SJCRH30 (cell line): ENCODE measurements at regions not wholly inside any gene's neighbourhood (a gene's known extent, or its start where the extent isn't known, plus 50 kb on each side); places are given as distances from the start of the nearest gene placed in this dataset.
"Not testable (repeated sequence)": the region's sequence is repeated elsewhere in the genome, so short reads cannot be mapped to it uniquely, and the experiment has no call there.

ENCODE experiments used
- DNase-seq, 2 experiments: peaks; one replicate each; pipeline ENCODE4 v3.0.0-alpha.2; 2015 to 2020
- H3K27ac ChIP-seq: fragments of 250-450 bp; sonication (Bioruptor Pico); 2 replicates; pipeline ENCODE4 v1.5.1; 2020; ENCODE audit warnings: mild to moderate bottlenecking, moderate library complexity
- H3K27me3 ChIP-seq: fragments of 250-450 bp; sonication (Bioruptor Pico); 2 replicates; pipeline ENCODE4 v1.5.1; 2020; ENCODE audit warnings: mild to moderate bottlenecking, moderate library complexity
- H3K36me3 ChIP-seq: fragments of 250-450 bp; sonication (Bioruptor Pico); 2 replicates; pipeline ENCODE4 v1.5.1; 2020; ENCODE audit warnings: mild to moderate bottlenecking, moderate library complexity
- H3K4me1 ChIP-seq: fragments of 250-450 bp; sonication (Bioruptor Pico); 2 replicates; pipeline ENCODE4 v1.5.1; 2020; ENCODE audit warnings: mild to moderate bottlenecking, moderate library complexity
- H3K4me3 ChIP-seq: fragments of 250-450 bp; sonication (Bioruptor Pico); 2 replicates; pipeline ENCODE4 v1.5.1; 2020; ENCODE audit warnings: mild to moderate bottlenecking, moderate library complexity
- H3K9me3 ChIP-seq: fragments of 250-450 bp; sonication (Bioruptor Pico); replicated peaks from 2 replicates; pipeline ENCODE4 v1.5.1; 2020; ENCODE audit warnings: mild to moderate bottlenecking, moderate library complexity

DNA sequence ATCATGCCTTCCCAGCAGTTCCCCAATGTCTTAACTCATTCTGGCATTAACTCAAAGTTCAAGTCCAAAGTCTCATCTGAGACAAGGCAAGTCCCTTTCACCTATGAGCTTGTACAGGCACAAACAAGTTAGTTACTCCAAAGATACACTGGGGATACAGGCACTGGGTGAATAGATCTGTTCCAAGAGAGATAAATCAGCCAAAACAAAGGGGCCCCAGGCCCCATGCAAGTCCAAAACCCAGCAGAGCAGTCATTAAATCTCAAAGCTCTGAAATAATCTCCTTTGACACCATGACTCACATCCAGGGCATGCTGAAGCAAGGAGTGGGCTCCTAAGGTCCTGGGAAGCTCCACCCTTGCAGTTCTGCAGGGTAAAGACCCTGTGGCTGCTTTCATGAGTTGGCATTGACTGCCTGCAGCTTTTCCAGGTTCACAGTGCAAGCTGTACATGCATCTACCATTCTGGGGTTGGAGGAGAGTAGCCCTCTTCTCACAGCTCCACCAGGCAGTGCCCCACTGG lies 332.2 kb upstream of the KIF2B start:
- no peak for DNase-seq
- Histone ChIP-seq H3K4me1 (no peaks in the 10 kb centered on the region), H3K36me3 (no peaks in the 10 kb centered on the region), H3K9me3 (no peaks in the 10 kb centered on the region), H3K27me3 (no peaks in the 10 kb centered on the region), H3K27ac (no peak overlapping the region), H3K4me3 (no peak overlapping the region)

DNA sequence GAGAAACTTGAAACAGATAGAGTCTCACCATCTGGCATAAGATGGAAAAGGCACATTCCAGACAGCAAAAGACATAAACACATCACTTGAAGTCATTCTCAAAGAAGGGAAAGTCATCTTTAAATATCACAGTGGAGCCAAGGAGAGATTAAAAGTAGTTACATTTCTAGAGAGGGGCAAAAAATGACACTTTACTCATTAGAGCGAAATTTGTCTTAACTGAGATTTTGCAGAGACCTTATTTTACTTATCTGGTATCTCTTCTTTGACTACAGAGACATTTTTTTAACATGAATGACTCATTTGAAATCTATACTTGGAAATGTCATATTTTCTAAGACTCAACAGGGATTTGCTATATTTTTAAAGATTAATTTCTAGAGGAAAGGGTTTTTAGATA lies 339.0 kb upstream of the KIF2B start:
- no peaks in the 10 kb centered on the region for H3K9me3 ChIP-seq
- H3K27me3 ChIP-seq: no peaks in the 10 kb centered on the region
- no peaks in the 10 kb centered on the region for H3K36me3 ChIP-seq
- H3K4me3 ChIP-seq: no peak overlapping the region
- no peak for DNase-seq
- H3K27ac ChIP-seq: no peak overlapping the region
- H3K4me1 ChIP-seq: no peaks in the 10 kb centered on the region

DNA sequence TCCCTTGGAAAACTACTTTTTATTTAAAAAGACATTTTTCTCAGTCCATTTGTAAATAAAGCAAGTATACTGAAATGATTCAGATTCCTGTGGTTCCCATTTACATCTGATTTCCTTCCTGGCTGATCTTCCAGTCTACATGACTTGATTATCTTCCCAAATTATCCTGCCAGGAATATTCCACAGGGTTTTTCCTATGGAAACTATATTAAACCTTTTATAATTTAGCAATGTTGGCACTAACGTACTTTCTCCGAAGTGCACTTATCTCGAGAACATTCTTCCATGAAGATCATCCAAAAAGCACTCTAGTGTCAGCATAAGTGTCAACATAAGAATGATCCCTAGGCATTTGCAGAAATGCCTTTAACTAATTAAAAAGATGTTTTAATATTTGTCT lies 347.7 kb upstream of the KIF2B start:
- H3K9me3 ChIP-seq: no peaks in the 10 kb centered on the region
- no peak overlapping the region for H3K4me3 ChIP-seq
- H3K36me3 ChIP-seq: no peaks in the 10 kb centered on the region
- no peaks in the 10 kb centered on the region for H3K27me3 ChIP-seq
- no peak overlapping the region for H3K27ac ChIP-seq
- no peak for DNase-seq
- H3K4me1 ChIP-seq: no peaks in the 10 kb centered on the region

DNA sequence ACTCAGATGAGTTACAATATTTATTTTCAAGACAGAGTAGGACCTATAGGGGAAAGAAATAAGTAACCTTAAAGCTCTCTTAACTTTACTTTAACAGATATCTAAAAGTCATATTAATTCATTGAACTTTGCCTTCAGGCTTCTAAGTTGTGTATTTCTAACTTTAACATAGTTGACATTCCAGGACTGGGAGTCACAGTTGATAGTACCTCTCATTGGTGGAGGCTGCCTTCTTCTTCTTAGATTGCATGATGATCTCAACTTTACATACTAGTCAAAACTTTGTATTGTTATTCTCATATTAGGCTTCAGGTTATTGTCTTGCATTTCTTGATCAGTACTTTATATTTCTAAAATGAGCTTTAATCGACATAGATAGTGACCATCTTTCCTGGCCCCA lies 350.1 kb upstream of the KIF2B start:
- H3K27me3 ChIP-seq: no peaks in the 10 kb centered on the region
- no peak for DNase-seq
- H3K9me3 ChIP-seq: no peaks in the 10 kb centered on the region
- no peak overlapping the region for H3K27ac ChIP-seq
- H3K36me3 ChIP-seq: no peaks in the 10 kb centered on the region
- H3K4me1 ChIP-seq: no peaks in the 10 kb centered on the region
- H3K4me3 ChIP-seq: no peak overlapping the region

DNA sequence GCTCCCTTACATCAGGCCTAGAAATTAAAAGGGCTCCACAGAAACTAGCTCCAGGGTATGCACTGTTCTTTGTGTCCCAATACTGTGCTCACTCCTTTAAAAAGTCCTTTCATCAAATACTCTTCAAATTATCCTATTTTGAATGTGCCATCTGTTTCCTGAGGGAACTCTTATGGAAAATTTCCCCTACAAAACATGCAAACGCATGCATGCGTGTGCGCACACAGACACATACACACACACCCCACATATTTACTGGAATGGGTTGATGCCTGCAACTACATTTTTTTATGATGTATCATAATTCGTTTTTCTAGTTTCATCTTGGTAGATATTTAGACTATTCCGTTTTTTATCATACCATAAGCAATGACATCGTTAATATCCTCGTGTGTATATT lies 351.2 kb upstream of the KIF2B start:
- no peaks in the 10 kb centered on the region for H3K9me3 ChIP-seq
- no peaks in the 10 kb centered on the region for H3K36me3 ChIP-seq
- H3K4me3 ChIP-seq: no peak overlapping the region
- DNase-seq: no peak
- H3K4me1 ChIP-seq: no peaks in the 10 kb centered on the region
- H3K27me3 ChIP-seq: no peaks in the 10 kb centered on the region
- H3K27ac ChIP-seq: no peak overlapping the region

GRCh38 chr17:53470626-53471025 lies 352.1 kb upstream of the KIF2B start:
- Histone ChIP-seq H3K36me3 (no peaks in the 10 kb centered on the region), H3K4me3 (no peak overlapping the region), H3K4me1 (no peaks in the 10 kb centered on the region), H3K27me3 (no peaks in the 10 kb centered on the region), H3K27ac (no peak overlapping the region), H3K9me3 (no peaks in the 10 kb centered on the region)
- no peak for DNase-seq

DNA sequence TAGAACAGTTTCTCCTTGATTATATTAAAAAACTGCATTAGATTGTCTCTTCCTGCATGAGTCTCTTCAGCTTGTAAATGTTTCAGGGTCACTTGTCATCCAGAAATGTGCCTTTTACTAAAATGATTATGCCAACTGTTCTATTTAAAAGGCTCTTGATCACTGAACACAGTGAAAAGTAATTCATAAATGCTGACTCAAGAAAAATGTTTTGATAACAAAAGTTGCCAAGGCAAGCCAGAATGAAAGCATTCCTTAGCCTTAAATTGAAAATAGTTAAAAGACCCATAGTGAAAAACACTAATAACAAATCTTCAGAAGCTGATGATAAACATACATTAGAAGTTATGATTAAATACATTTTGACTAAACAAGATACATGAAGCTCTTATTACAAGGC lies 356.0 kb upstream of the KIF2B start:
- Histone ChIP-seq H3K4me1 (no peaks in the 10 kb centered on the region), H3K9me3 (no peaks in the 10 kb centered on the region), H3K36me3 (no peaks in the 10 kb centered on the region), H3K27ac (no peak overlapping the region), H3K4me3 (no peak overlapping the region), H3K27me3 (no peaks in the 10 kb centered on the region)
- no peak for DNase-seq

- DNase-seq, H3K9me3 ChIP-seq, H3K4me1 ChIP-seq, H3K4me3 ChIP-seq, H3K27ac ChIP-seq, H3K36me3 ChIP-seq, H3K27me3 ChIP-seq: not testable (repeated sequence)
Observed at GRCh38 chr17:53464396-53464795, 358.3 kb upstream of the KIF2B start.

- Histone ChIP-seq H3K4me1 (no peaks in the 10 kb centered on the region), H3K27ac (no peak overlapping the region), H3K9me3 (no peaks in the 10 kb centered on the region), H3K4me3 (no peak overlapping the region), H3K36me3 (no peaks in the 10 kb centered on the region), H3K27me3 (no peaks in the 10 kb centered on the region)
- no peak for DNase-seq
Observed at GRCh38 chr17:53463363-53463762, 359.4 kb upstream of the KIF2B start.

GRCh38 chr17:53462393-53462811 lies 360.3 kb upstream of the KIF2B start:
- Histone ChIP-seq H3K4me3 (no peak overlapping the region), H3K27me3 (no peaks in the 10 kb centered on the region), H3K4me1 (no peaks in the 10 kb centered on the region), H3K27ac (no peak overlapping the region), H3K36me3 (no peaks in the 10 kb centered on the region), H3K9me3 (no peaks in the 10 kb centered on the region)
- DNase-seq: no peak

GRCh38 chr17:53455943-53456342 lies 366.8 kb upstream of the KIF2B start:
- not testable (repeated sequence) for H3K4me1 ChIP-seq, DNase-seq, H3K36me3 ChIP-seq, H3K27ac ChIP-seq, H3K4me3 ChIP-seq, H3K27me3 ChIP-seq, H3K9me3 ChIP-seq

- no peaks in the 10 kb centered on the region for H3K27me3 ChIP-seq
- no peaks in the 10 kb centered on the region for H3K4me1 ChIP-seq
- no peaks in the 10 kb centered on the region for H3K9me3 ChIP-seq
- DNase-seq: no peak
- no peaks in the 10 kb centered on the region for H3K36me3 ChIP-seq
- H3K4me3 ChIP-seq: no peak overlapping the region
- H3K27ac ChIP-seq: no peak overlapping the region
Observed at GRCh38 chr17:53454337-53454736, 368.4 kb upstream of the KIF2B start.

DNA sequence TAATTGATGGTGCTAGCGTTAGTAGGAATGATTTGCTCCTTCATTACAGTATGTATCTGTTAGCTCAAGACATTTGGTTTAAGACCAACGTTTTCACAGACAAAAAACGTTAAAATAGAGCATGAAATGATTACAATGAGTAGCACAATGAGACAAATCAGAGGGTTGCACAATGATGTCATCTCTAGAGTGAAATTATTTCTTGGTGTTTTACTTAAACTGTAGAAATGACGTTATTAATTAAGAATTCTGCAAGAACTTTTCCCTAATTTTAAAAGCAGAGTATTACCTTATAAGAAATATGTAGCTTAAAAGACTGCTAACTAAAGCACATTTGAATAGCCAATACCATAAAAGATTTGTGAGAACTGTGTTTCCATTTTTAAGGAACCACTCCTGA lies 373.4 kb upstream of the KIF2B start:
- no peak for DNase-seq
- Histone ChIP-seq H3K27ac (no peak overlapping the region), H3K27me3 (no peaks in the 10 kb centered on the region), H3K4me1 (no peaks in the 10 kb centered on the region), H3K4me3 (no peak overlapping the region), H3K36me3 (no peaks in the 10 kb centered on the region), H3K9me3 (no peaks in the 10 kb centered on the region)

GRCh38 chr17:53428913-53429312 lies 393.8 kb upstream of the KIF2B start:
- no peak for DNase-seq
- Histone ChIP-seq H3K27ac (no peak overlapping the region), H3K9me3 (no peaks in the 10 kb centered on the region), H3K27me3 (no peaks in the 10 kb centered on the region), H3K4me1 (no peaks in the 10 kb centered on the region), H3K36me3 (no peaks in the 10 kb centered on the region), H3K4me3 (no peak overlapping the region)

GRCh38 chr17:53426505-53426904 lies 396.2 kb upstream of the KIF2B start:
- Histone ChIP-seq H3K4me3 (no peak overlapping the region), H3K4me1 (no peaks in the 10 kb centered on the region), H3K36me3 (no peaks in the 10 kb centered on the region), H3K9me3 (no peaks in the 10 kb centered on the region), H3K27me3 (no peaks in the 10 kb centered on the region), H3K27ac (no peak overlapping the region)
- no peak for DNase-seq

DNA sequence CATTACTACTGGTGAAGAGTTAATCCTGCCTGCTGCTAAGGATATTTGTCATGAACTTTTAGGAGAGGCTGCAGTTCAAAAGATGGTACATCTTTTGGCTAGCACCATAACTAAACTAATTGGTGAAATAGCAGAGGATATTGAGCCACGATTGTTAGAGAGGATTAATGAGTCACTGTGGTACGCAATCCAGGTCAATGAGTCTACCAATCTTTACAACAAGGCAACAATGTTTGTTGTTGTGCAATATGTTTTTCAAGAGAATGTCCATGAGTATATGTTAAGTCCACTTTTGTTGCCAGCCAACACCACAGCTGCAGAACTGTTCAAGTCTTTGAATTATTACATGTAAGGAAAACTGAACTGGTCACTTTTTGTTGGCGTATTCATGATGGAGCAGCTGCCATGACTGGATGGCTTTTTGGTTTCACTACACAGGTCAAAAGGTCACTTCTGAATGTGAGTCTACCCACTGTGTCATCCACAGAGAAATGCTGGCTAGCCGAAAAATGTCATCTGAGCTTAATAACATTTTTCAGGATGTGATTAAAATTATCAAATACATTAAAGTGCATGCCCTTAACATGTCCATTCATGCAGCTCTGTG lies 402.6 kb upstream of the KIF2B start:
- Histone ChIP-seq H3K9me3 (no peaks in the 10 kb centered on the region), H3K27me3 (no peaks in the 10 kb centered on the region), H3K27ac (no peak overlapping the region), H3K4me3 (no peak overlapping the region), H3K4me1 (no peaks in the 10 kb centered on the region), H3K36me3 (no peaks in the 10 kb centered on the region)
- no peak for DNase-seq
